KMS-11 (cell line): ENCODE measurements at regions not wholly inside any gene's neighbourhood (a gene's known extent, or its start where the extent isn't known, plus 50 kb on each side); places are given as distances from the start of the nearest gene placed in this dataset.

Experiments
- H2AFZ ChIP-seq: fragments of 200-600 bp; sonication (generic); 2 replicates; pipeline ENCODE4 v1.6.1; 2016; ENCODE audit warnings: antibody characterized with exemption, mixed run types, low read depth
- H3K27ac ChIP-seq: fragments of 200-600 bp; sonication (generic); 2 replicates; pipeline ENCODE4 v1.6.1; 2016; ENCODE audit warnings: mild to moderate bottlenecking, mixed run types
- H3K27me3 ChIP-seq: fragments of 200-600 bp; sonication (generic); 2 replicates; pipeline ENCODE4 v1.6.1; 2017; ENCODE audit warnings: mild to moderate bottlenecking, low read depth, mixed run types, moderate library complexity; ENCODE audit not compliant: insufficient read depth
- H3K36me3 ChIP-seq: fragments of 200-600 bp; sonication (generic); 2 replicates; pipeline ENCODE4 v1.6.1; 2017; ENCODE audit warnings: mild to moderate bottlenecking, mixed run types; ENCODE audit not compliant: insufficient read depth
- H3K4me1 ChIP-seq: fragments of 200-600 bp; sonication (generic); 2 replicates; pipeline ENCODE4 v1.6.1; 2016; ENCODE audit warnings: mild to moderate bottlenecking, low read depth, mixed run types; ENCODE audit not compliant: poor library complexity, severe bottlenecking
- H3K4me2 ChIP-seq: fragments of 200-600 bp; sonication (generic); 2 replicates; pipeline ENCODE4 v1.7.0; 2016; ENCODE audit warnings: mild to moderate bottlenecking, mixed run types
- H3K4me3 ChIP-seq: fragments of 200-600 bp; sonication (generic); IDR thresholded peaks from 2 replicates; pipeline ENCODE4 v1.6.1; 2017; ENCODE audit warnings: low read depth, low read length, mixed read lengths; ENCODE audit not compliant: insufficient read depth
- H3K79me2 ChIP-seq: fragments of 200-600 bp; sonication (generic); 2 replicates; pipeline ENCODE4 v1.6.1; 2016; ENCODE audit warnings: low read depth, mixed run types; ENCODE audit not compliant: insufficient read depth
- H3K9ac ChIP-seq: fragments of 200-600 bp; sonication (generic); 2 replicates; pipeline ENCODE4 v1.6.1; 2016; ENCODE audit warnings: mild to moderate bottlenecking, mixed run types
- H4K20me1 ChIP-seq: fragments of 200-600 bp; sonication (generic); 2 replicates; pipeline ENCODE4 v1.6.1; 2016; ENCODE audit warnings: mild to moderate bottlenecking, mixed run types; ENCODE audit not compliant: insufficient read depth
- CTCF ChIP-seq: fragments of 200-600 bp; sonication (generic); conservative IDR thresholded peaks from 2 replicates; pipeline ENCODE4 v1.6.1; 2017; ENCODE audit warnings: low read depth, mild to moderate bottlenecking, antibody characterized with exemption, low read length, moderate library complexity, mixed read lengths

DNA sequence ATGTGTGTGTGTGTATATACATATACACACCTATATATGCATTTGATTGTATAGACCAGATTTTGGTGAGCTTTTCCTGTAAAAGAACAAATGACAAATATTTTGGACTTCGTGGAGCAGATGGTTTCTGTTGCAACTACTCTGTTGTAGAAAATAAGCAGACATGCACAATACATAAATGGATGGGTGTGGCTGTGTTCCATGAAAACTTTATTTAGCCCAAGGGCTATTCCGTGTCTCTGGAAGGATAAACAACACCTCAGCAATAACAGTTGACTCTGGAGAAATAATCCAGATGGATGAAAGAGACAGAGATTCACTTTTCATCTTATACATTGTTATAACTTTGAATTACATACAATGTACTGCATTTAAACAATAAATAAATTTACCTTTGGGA is 441.4 kb downstream of the CNTN3 start:
- Histone ChIP-seq H3K4me3 (no peak overlapping the region), H3K4me2 (no peak overlapping the region), H3K27me3 (no peaks in the 10 kb centered on the region), H3K36me3 (no peaks in the 10 kb centered on the region), H3K4me1 (no peaks in the 10 kb centered on the region), H3K27ac (no peak overlapping the region), H4K20me1 (no peaks in the 10 kb centered on the region), H3K79me2 (no peaks in the 10 kb centered on the region), H3K9ac (no peak overlapping the region), H2AFZ (no peak overlapping the region)
- TF ChIP-seq CTCF = no peak

GRCh38 chr3:74167926-74168325 is 446.5 kb downstream of the CNTN3 start:
- Histone ChIP-seq H3K4me3 (no peak overlapping the region), H3K9ac (no peak overlapping the region), H3K4me2 (no peak overlapping the region), H3K4me1 (no peaks in the 10 kb centered on the region), H3K36me3 (no peaks in the 10 kb centered on the region), H3K79me2 (no peaks in the 10 kb centered on the region), H4K20me1 (no peaks in the 10 kb centered on the region), H2AFZ (no peak overlapping the region), H3K27ac (no peak overlapping the region), H3K27me3 (no peaks in the 10 kb centered on the region)
- TF ChIP-seq CTCF = no peak

DNA sequence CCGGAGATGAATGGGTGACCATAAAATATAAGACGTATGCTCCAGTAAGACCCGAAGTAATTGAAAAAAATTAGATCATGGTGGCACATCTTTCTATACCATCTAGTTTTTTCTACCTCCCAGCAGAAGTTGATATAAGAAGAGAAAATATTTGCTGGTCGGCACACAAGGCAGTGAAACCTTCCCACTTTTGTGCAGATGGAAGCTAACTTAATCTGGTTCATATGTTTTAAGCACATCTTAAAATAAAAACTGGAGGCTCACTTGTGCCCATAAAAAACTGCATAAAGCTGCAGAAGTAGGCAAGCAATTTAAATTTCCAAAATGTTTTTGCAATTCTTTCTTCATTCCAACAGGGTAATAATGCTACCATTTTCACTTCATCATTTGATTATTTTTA is 449.2 kb downstream of the CNTN3 start:
- Histone ChIP-seq H3K36me3 (no peaks in the 10 kb centered on the region), H3K4me2 (no peak overlapping the region), H3K27me3 (no peaks in the 10 kb centered on the region), H3K4me3 (no peak overlapping the region), H3K9ac (no peak overlapping the region), H3K79me2 (no peaks in the 10 kb centered on the region), H3K4me1 (no peaks in the 10 kb centered on the region), H2AFZ (no peak overlapping the region), H3K27ac (no peak overlapping the region), H4K20me1 (no peaks in the 10 kb centered on the region)
- TF ChIP-seq CTCF = no peak

GRCh38 chr3:74149466-74149865 is 465.0 kb downstream of the CNTN3 start:
- H3K27me3 ChIP-seq = no peaks in the 10 kb centered on the region
- no peak for TF ChIP-seq CTCF
- H2AFZ ChIP-seq = no peak overlapping the region
- no peak overlapping the region for H3K4me2 ChIP-seq
- no peak overlapping the region for H3K27ac ChIP-seq
- no peak overlapping the region for H3K4me3 ChIP-seq
- no peaks in the 10 kb centered on the region for H3K4me1 ChIP-seq
- no peaks in the 10 kb centered on the region for H4K20me1 ChIP-seq
- no peak overlapping the region for H3K9ac ChIP-seq
- no peaks in the 10 kb centered on the region for H3K36me3 ChIP-seq
- H3K79me2 ChIP-seq = no peaks in the 10 kb centered on the region

DNA sequence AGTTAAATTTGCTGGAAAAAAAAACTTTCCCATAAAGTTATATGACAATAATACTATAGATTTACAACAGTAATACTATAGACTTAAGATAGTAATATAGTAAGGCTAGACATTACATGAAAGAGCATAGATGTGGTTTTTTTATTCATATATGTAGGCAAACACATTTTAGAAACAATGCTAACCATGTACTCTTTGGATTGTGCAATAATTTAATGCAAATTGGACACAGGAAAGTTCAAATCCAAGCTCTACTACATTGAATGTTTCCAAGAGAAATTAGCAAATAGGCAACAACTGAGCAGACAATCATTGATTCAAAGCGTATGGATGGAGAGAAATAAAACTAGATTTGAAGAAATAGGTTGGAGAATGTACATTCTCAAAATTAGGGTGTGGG is 469.2 kb downstream of the CNTN3 start:
- Histone ChIP-seq H3K79me2 (no peaks in the 10 kb centered on the region), H3K9ac (no peak overlapping the region), H2AFZ (no peak overlapping the region), H3K4me2 (no peak overlapping the region), H3K27ac (no peak overlapping the region), H3K36me3 (no peaks in the 10 kb centered on the region), H3K27me3 (no peaks in the 10 kb centered on the region), H4K20me1 (no peaks in the 10 kb centered on the region), H3K4me1 (no peaks in the 10 kb centered on the region), H3K4me3 (no peak overlapping the region)
- no peak for TF ChIP-seq CTCF
